Spleen (tissue), 11 donors: ENCODE measurements at regions not wholly inside any gene's neighbourhood (a gene's known extent, or its start where the extent isn't known, plus 50 kb on each side); places are given as distances from the start of the nearest gene placed in this dataset.
"Not testable (repeated sequence)": the region's sequence is repeated elsewhere in the genome, so short reads cannot be mapped to it uniquely, and the experiment has no call there.

Experiments
- DNase-seq: peaks from one replicate; pipeline ENCODE4 v3.0.0-alpha.2; 2020
- H3K27ac ChIP-seq, 8 donors: fragments of 200-600 bp; sonication (generic) in 7 of 8; 1 replicate in 4 of 8; 2 replicates in 4 of 8; pipeline versions ENCODE4 v1.5.0 to v1.8.0; 2016 to 2021; ENCODE audit warnings: inconsistent platforms in 4 of 8, mild to moderate bottlenecking in 4 of 8, moderate library complexity in 1 of 8
- H3K27me3 ChIP-seq, 7 donors: fragments of 200-600 bp; sonication (generic) in 6 of 7; replicated peaks in 1 of 7; 1 replicate in 4 of 7; 2 replicates in 3 of 7; pipeline versions ENCODE4 v1.5.0 to v1.8.0; 2016 to 2021; ENCODE audit warnings: inconsistent platforms in 3 of 7, mild to moderate bottlenecking in 1 of 7
- H3K36me3 ChIP-seq, 6 donors: fragments of 200-600 bp; sonication (generic) in 5 of 6; 1 replicate in 4 of 6; 2 replicates in 2 of 6; pipeline versions ENCODE4 v1.5.0 to v1.8.0; 2016 to 2021; ENCODE audit warnings: inconsistent platforms in 2 of 6
- H3K4me1 ChIP-seq, 6 donors: fragments of 200-600 bp; sonication (generic) in 5 of 6; 1 replicate in 3 of 6; 2 replicates in 3 of 6; pipeline versions ENCODE4 v1.5.0 to v1.8.0; 2016 to 2021; ENCODE audit warnings: inconsistent platforms in 3 of 6
- H3K4me3 ChIP-seq, 8 donors: fragments of 200-600 bp; sonication (generic) in 7 of 8; 1 replicate in 4 of 8; 2 replicates in 4 of 8; pipeline versions ENCODE4 v1.5.0 to v1.8.0; 2016 to 2021; ENCODE audit warnings: inconsistent platforms in 4 of 8, mild to moderate bottlenecking in 4 of 8, moderate library complexity in 2 of 8
- H3K9me3 ChIP-seq, 8 donors: fragments of 200-600 bp; sonication (generic) in 7 of 8; 1 replicate in 4 of 8; 2 replicates in 4 of 8; pipeline versions ENCODE4 v1.5.0 to v1.8.0; 2016 to 2021; ENCODE audit warnings: inconsistent platforms in 4 of 8
- CTCF ChIP-seq, 11 experiments: fragments of 200-600 bp in 7 of 11; fragments of 450-650 bp in 4 of 11; sonication (generic) in 4 of 11; IDR thresholded peaks in 8 of 11; conservative IDR thresholded peaks in 3 of 11; 1 replicate in 7 of 11; 2 replicates in 4 of 11; pipeline versions ENCODE4 v1.4.0 to v1.8.0; 2016 to 2021; ENCODE audit warnings: antibody characterized with exemption in 11 of 11, inconsistent platforms in 4 of 11, mild to moderate bottlenecking in 1 of 11
- POLR2A ChIP-seq, 3 donors: fragments of 450-650 bp; IDR thresholded peaks; one replicate each; pipeline ENCODE4 v1.5.1; 2017; ENCODE audit warnings: antibody characterized with exemption in 3 of 3, mild to moderate bottlenecking in 1 of 3
- POLR2AphosphoS5 ChIP-seq, 3 donors: sonication (generic); formaldehyde crosslinking; IDR thresholded peaks; one replicate each; pipeline ENCODE4 v1.5.1; 2017; ENCODE audit warnings: antibody characterized with exemption in 3 of 3
- WGBS, 5 donors: extraction: QIAGEN DNeasy Blood & Tissue Kit in 3 of 5; methylation state at CpG; one replicate each; pipeline versions ENCODE4 v1.1.5 to v1.1.7; 2013 to 2018; 5-methylcytosine and 5-hydroxymethylcytosine counted together
- intact Hi-C: fragments of 100-400 bp; cut with DNase I; formaldehyde crosslinking; loops from one replicate; pipeline ENCODE4 v1.15.0; 2023; ENCODE audit warnings: low total_unique reads
- donor health status: healthy with polysubstance abuse.
- donor health status: DM: no; HTN: no; CAD: no; lungs with moderate emphysema.
- donor health status: DM: no; HTN: no; CAD: no.
- donor health status: Bipolar disorder and iron deficiency.
- donor health status: healthy.
- donor health status: DM: no; HTN: no; CAD: no.
- donor health status: DM: yes; HTN: yes; CAD: no.

GRCh38 chr16:9666834-9667480 is 515.3 kb downstream of the GRIN2A start:
- no peaks in the 10 kb centered on the region for H3K4me1 ChIP-seq
- no peaks in the 10 kb centered on the region for H3K9me3 ChIP-seq
- WGBS, 5 donors, result 63 to 80% (median 73%) methylated on average over 9 of the region's 9 CpGs
- H3K27me3 ChIP-seq, result peaks cover 0 to 5% (median 0%) of the 10 kb centered on the region in 7 donors
- H3K36me3 ChIP-seq, result no peaks in the 10 kb centered on the region
- DNase-seq, result no peak
- intact Hi-C loops, result no loop called here
- H3K4me3 ChIP-seq, result no peak overlapping the region
- TF ChIP-seq POLR2AphosphoS5 (IDR thresholded peaks at IDR 0.05), result no peak
- no peak for TF ChIP-seq POLR2A (IDR thresholded peaks at IDR 0.05)
- TF ChIP-seq CTCF (IDR thresholded peaks at IDR 0.05 in 8 of 11, conservative IDR thresholded peaks at IDR 0.05 in 3 of 11), result no peak
- no peak overlapping the region for H3K27ac ChIP-seq

GRCh38 chr16:9670033-9670432 is 512.2 kb downstream of the GRIN2A start:
- no peak for DNase-seq
- Histone ChIP-seq H3K4me1 (no peaks in the 10 kb centered on the region), H3K27me3 (no peaks in the 10 kb centered on the region), H3K4me3 (no peak overlapping the region), H3K27ac (no peak overlapping the region), H3K9me3 (no peaks in the 10 kb centered on the region), H3K36me3 (no peaks in the 10 kb centered on the region)
- no peak for TF ChIP-seq POLR2AphosphoS5 (IDR thresholded peaks at IDR 0.05)
- no peak for TF ChIP-seq CTCF (IDR thresholded peaks at IDR 0.05 in 8 of 11, conservative IDR thresholded peaks at IDR 0.05 in 3 of 11)
- no peak for TF ChIP-seq POLR2A (IDR thresholded peaks at IDR 0.05)
- 30 to 37% (median 35%) methylated on average over 5 of the region's 5 CpGs for WGBS, 5 donors
- intact Hi-C loops, result no loop called here

GRCh38 chr16:9670616-9671015 is 511.6 kb downstream of the GRIN2A start:
- H3K27ac ChIP-seq, intact Hi-C loops, H3K4me3 ChIP-seq, H3K9me3 ChIP-seq, H3K27me3 ChIP-seq, H3K36me3 ChIP-seq, H3K4me1 ChIP-seq, DNase-seq: not testable (repeated sequence)
- WGBS, 5 donors, result 58 to 67% (median 66%) methylated on average over 5 of the region's 5 CpGs

GRCh38 chr16:9676560-9677300 is 505.5 kb downstream of the GRIN2A start:
- 84 to 87% (median 86%) methylated on average over 5 to 12 of the region's 12 CpGs for WGBS, 5 donors

GRCh38 chr16:9677301-9677653 is 505.0 kb downstream of the GRIN2A start:
- Histone ChIP-seq H3K4me3 (no peak overlapping the region), H3K27ac (no peak overlapping the region), H3K27me3 (peaks cover 0 to 9% (median 0%) of the 10 kb centered on the region in 7 donors), H3K36me3 (no peaks in the 10 kb centered on the region), H3K4me1 (no peaks in the 10 kb centered on the region), H3K9me3 (no peaks in the 10 kb centered on the region)
- TF ChIP-seq CTCF (IDR thresholded peaks at IDR 0.05 in 8 of 11, conservative IDR thresholded peaks at IDR 0.05 in 3 of 11) (no peak), POLR2A (IDR thresholded peaks at IDR 0.05) (no peak), POLR2AphosphoS5 (IDR thresholded peaks at IDR 0.05) (no peak)
- intact Hi-C loops, result no loop called here
- DNase-seq, result no peak
- 49 to 62% (median 60%) methylated on average over 3 of the region's 3 CpGs for WGBS, 5 donors

More at GRCh38 chr16:9676560-9677300, 505.5 kb downstream of the GRIN2A start:
- H3K9me3 ChIP-seq, H3K4me3 ChIP-seq, H3K36me3 ChIP-seq, H3K4me1 ChIP-seq, H3K27me3 ChIP-seq, H3K27ac ChIP-seq, intact Hi-C loops, DNase-seq: not testable (repeated sequence)
